CD8-positive, alpha-beta memory T cell (primary cell): ENCODE measurements at regions not wholly inside any gene's neighbourhood (a gene's known extent, or its start where the extent isn't known, plus 50 kb on each side); places are given as distances from the start of the nearest gene placed in this dataset.

Source experiments
- CTCF ChIA-PET: fragments of 350-600 bp; sonication (Branson Sonifier 250); formaldehyde crosslinking; loops from one replicate; lab custom pipeline; 2021; ENCODE audit warnings: antibody characterized with exemption; lab: Charles Lee
- POLR2A ChIA-PET: fragments of 350-600 bp; sonication (Branson Sonifier 250); formaldehyde crosslinking; loops from one replicate; lab custom pipeline; 2021; ENCODE audit warnings: antibody characterized with exemption; lab: Charles Lee
- DNase-seq, 5 donors: peaks; one replicate each; pipeline versions ENCODE4 v3.0.0 to v3.0.0-alpha.2; 2020 to 2022; ENCODE audit warnings: mixed read lengths in 1 of 5
- H3K27ac ChIP-seq: one replicate; pipeline ENCODE4 v1.7.0; 2013; ENCODE audit warnings: low read depth, mild to moderate bottlenecking, low read length, moderate library complexity
- H3K27me3 ChIP-seq: 2 replicates; pipeline ENCODE4 v1.7.0; 2013; ENCODE audit warnings: low read length, mild to moderate bottlenecking; ENCODE audit not compliant: insufficient read depth, poor library complexity, severe bottlenecking
- H3K36me3 ChIP-seq: 2 replicates; pipeline ENCODE4 v1.7.0; 2013; ENCODE audit warnings: mild to moderate bottlenecking, low read length, moderate library complexity; ENCODE audit not compliant: insufficient read depth
- H3K4me1 ChIP-seq: 2 replicates; pipeline ENCODE4 v1.7.0; 2013; ENCODE audit warnings: mild to moderate bottlenecking, low read length, moderate library complexity; ENCODE audit not compliant: insufficient read depth
- H3K4me3 ChIP-seq: 2 replicates; pipeline ENCODE4 v1.7.0; 2013; ENCODE audit warnings: mild to moderate bottlenecking, low read length
- H3K9me3 ChIP-seq: 2 replicates; pipeline ENCODE4 v1.7.0; 2013; ENCODE audit warnings: mild to moderate bottlenecking, low read length
- H3K27ac Mint-ChIP-seq, 8 donors: one replicate each; pipeline ENCODE4 v1.8.0; 2020 to 2021; ENCODE audit warnings: mixed read lengths in 8 of 8, mild to moderate bottlenecking in 6 of 8, inconsistent platforms in 3 of 8, moderate library complexity in 3 of 8
- H3K27me3 Mint-ChIP-seq, 2 donors: one replicate each; pipeline ENCODE4 v1.8.0; 2020 to 2021; ENCODE audit warnings: mixed read lengths in 2 of 2, mild to moderate bottlenecking in 1 of 2, moderate library complexity in 1 of 2
- H3K36me3 Mint-ChIP-seq, 3 donors: one replicate each; pipeline ENCODE4 v1.8.0; 2020 to 2021; ENCODE audit warnings: mixed read lengths in 3 of 3, inconsistent platforms in 1 of 3, mild to moderate bottlenecking in 1 of 3
- H3K4me1 Mint-ChIP-seq, 3 donors: one replicate each; pipeline ENCODE4 v1.8.0; 2020 to 2021; ENCODE audit warnings: mixed read lengths in 3 of 3, inconsistent platforms in 1 of 3, mild to moderate bottlenecking in 1 of 3
- H3K4me3 Mint-ChIP-seq, 7 donors: one replicate each; pipeline ENCODE4 v1.8.0; 2020 to 2021; ENCODE audit warnings: mixed read lengths in 7 of 7, mild to moderate bottlenecking in 6 of 7, moderate library complexity in 4 of 7, inconsistent platforms in 2 of 7
- H3K9me3 Mint-ChIP-seq, 5 donors: one replicate each; pipeline ENCODE4 v1.8.0; 2020 to 2022; ENCODE audit warnings: mixed read lengths in 5 of 5, mild to moderate bottlenecking in 3 of 5, moderate library complexity in 2 of 5, inconsistent platforms in 1 of 5

GRCh38 chr7:130867581-130868136, 133.7 kb upstream of the KLF14 start:
- Histone ChIP-seq H3K4me3 (no peak overlapping the region), H3K9me3 (no peaks in the 10 kb centered on the region), H3K27me3 (no peaks in the 10 kb centered on the region), H3K4me1 (no peaks in the 10 kb centered on the region), H3K36me3 (peaks cover 11% of the 10 kb centered on the region), H3K27ac (no peak overlapping the region)
- CTCF ChIA-PET = interaction anchor here (1.0 kb wide), 1 partner anchor 15 kb away, joined by 4 read pairs; no protein-coding TSS in a partner anchor
- Mint-ChIP-seq H3K4me1 (no peaks in the 10 kb centered on the region), H3K27ac (no peak overlapping the region), H3K27me3 (peaks cover 0 to 4% of the 10 kb centered on the region in 2 donors), H3K36me3 (peaks cover 46 to 89% (median 46%) of the 10 kb centered on the region in 3 donors), H3K4me3 (peak overlapping the region in 1 of 7 donors; percentile 51), H3K9me3 (peaks cover 0 to 4% (median 1%) of the 10 kb centered on the region in 5 donors)
- POLR2A ChIA-PET = no interaction called here
- DNase-seq = no peak

- no peak overlapping the region for H3K4me3 ChIP-seq
- ChIA-PET POLR2A (no interaction called here), CTCF (interaction anchor here (1.0 kb wide), 1 partner anchor 15 kb away, joined by 4 read pairs; no protein-coding TSS in a partner anchor)
- Mint-ChIP-seq H3K9me3 (no peaks in the 10 kb centered on the region), H3K27ac (peak overlapping the region in 1 of 8 donors; percentile 44), H3K36me3 (peaks cover 41 to 89% (median 45%) of the 10 kb centered on the region in 3 donors), H3K4me1 (no peaks in the 10 kb centered on the region), H3K4me3 (peak overlapping the region in 2 of 7 donors; percentile 32 to 51), H3K27me3 (peaks cover 0 to 4% of the 10 kb centered on the region in 2 donors)
- H3K36me3 ChIP-seq = peaks cover 16% of the 10 kb centered on the region
- no peaks in the 10 kb centered on the region for H3K4me1 ChIP-seq
- DNase-seq = no peak
- H3K27ac ChIP-seq = no peak overlapping the region
- no peaks in the 10 kb centered on the region for H3K27me3 ChIP-seq
- no peaks in the 10 kb centered on the region for H3K9me3 ChIP-seq
These were observed 134.1 kb upstream of the KLF14 start for GRCh38 chr7:130868139-130868538.

GRCh38 chr7:130869918-130870317, 135.9 kb upstream of the KLF14 start:
- Mint-ChIP-seq H3K9me3 (no peaks in the 10 kb centered on the region), H3K36me3 (peaks cover 26 to 90% (median 35%) of the 10 kb centered on the region in 3 donors), H3K4me1 (peaks cover 5 to 12% (median 10%) of the 10 kb centered on the region in 3 donors), H3K4me3 (no peak overlapping the region), H3K27me3 (peaks cover 0 to 4% of the 10 kb centered on the region in 2 donors), H3K27ac (peak overlapping the region in 2 of 8 donors; percentile 15 to 84)
- DNase-seq = no peak
- no peaks in the 10 kb centered on the region for H3K27me3 ChIP-seq
- no peak overlapping the region for H3K4me3 ChIP-seq
- CTCF ChIA-PET = no interaction called here
- H3K27ac ChIP-seq = no peak overlapping the region
- H3K36me3 ChIP-seq = peaks cover 19% of the 10 kb centered on the region
- POLR2A ChIA-PET = interaction anchor here (0.5 kb wide), 1 partner anchor 100 kb away, joined by 5 read pairs; no protein-coding TSS in a partner anchor
- H3K9me3 ChIP-seq = no peaks in the 10 kb centered on the region
- no peaks in the 10 kb centered on the region for H3K4me1 ChIP-seq

GRCh38 chr7:130872341-130872740, 138.3 kb upstream of the KLF14 start:
- peaks cover 12% of the 10 kb centered on the region for H3K36me3 ChIP-seq
- H3K4me1 ChIP-seq = peaks cover 10% of the 10 kb centered on the region
- peaks cover 0 to 2% of the 10 kb centered on the region in 2 donors for H3K27me3 Mint-ChIP-seq
- H3K4me3 ChIP-seq = no peak overlapping the region
- H3K4me3 Mint-ChIP-seq = no peak overlapping the region
- no peaks in the 10 kb centered on the region for H3K27me3 ChIP-seq
- H3K36me3 Mint-ChIP-seq = peaks cover 12 to 88% (median 27%) of the 10 kb centered on the region in 3 donors
- POLR2A ChIA-PET = no interaction called here
- no peaks in the 10 kb centered on the region for H3K9me3 Mint-ChIP-seq
- H3K27ac ChIP-seq = no peak overlapping the region
- CTCF ChIA-PET = no interaction called here
- peaks cover 15 to 27% (median 27%) of the 10 kb centered on the region in 3 donors for H3K4me1 Mint-ChIP-seq
- no peak for DNase-seq
- H3K9me3 ChIP-seq = no peaks in the 10 kb centered on the region
- peak overlapping the region in 4 of 8 donors; percentile 2 to 74 (median 64) for H3K27ac Mint-ChIP-seq

GRCh38 chr7:130872756-130873448, 138.9 kb upstream of the KLF14 start:
- Histone ChIP-seq H3K9me3 (no peaks in the 10 kb centered on the region), H3K4me1 (peaks cover 13% of the 10 kb centered on the region), H3K36me3 (peaks cover 16% of the 10 kb centered on the region), H3K27ac (no peak overlapping the region), H3K4me3 (no peak overlapping the region), H3K27me3 (no peaks in the 10 kb centered on the region)
- H3K4me1 Mint-ChIP-seq = peaks cover 19 to 32% (median 32%) of the 10 kb centered on the region in 3 donors
- POLR2A ChIA-PET = interaction anchor here (0.7 kb wide), 1 partner anchor 42 kb away, joined by 4 read pairs; no protein-coding TSS in a partner anchor
- H3K9me3 Mint-ChIP-seq = no peaks in the 10 kb centered on the region
- peaks cover 0 to 2% of the 10 kb centered on the region in 2 donors for H3K27me3 Mint-ChIP-seq
- H3K27ac Mint-ChIP-seq = peak overlapping the region in 5 of 8 donors; percentile 31 to 89 (median 64)
- H3K4me3 Mint-ChIP-seq = no peak overlapping the region
- peaks cover 12 to 88% (median 25%) of the 10 kb centered on the region in 3 donors for H3K36me3 Mint-ChIP-seq
- CTCF ChIA-PET = interaction anchor here (2.7 kb wide), 1 partner anchor 167 kb away, joined by 6 read pairs; no protein-coding TSS in a partner anchor
- DNase-seq = no peak

- H3K27ac Mint-ChIP-seq = peak overlapping the region; percentile 3 to 75 (median 52)
- H3K9me3 Mint-ChIP-seq = no peaks in the 10 kb centered on the region
- Histone ChIP-seq H3K4me3 (no peak overlapping the region), H3K9me3 (no peaks in the 10 kb centered on the region), H3K27ac (no peak overlapping the region), H3K36me3 (peaks cover 27% of the 10 kb centered on the region), H3K27me3 (no peaks in the 10 kb centered on the region), H3K4me1 (peaks cover 13% of the 10 kb centered on the region)
- peaks cover 26 to 44% (median 41%) of the 10 kb centered on the region in 3 donors for H3K4me1 Mint-ChIP-seq
- POLR2A ChIA-PET = no interaction called here
- H3K27me3 Mint-ChIP-seq = peaks cover 0 to 2% of the 10 kb centered on the region in 2 donors
- CTCF ChIA-PET = interaction anchor here (0.9 to 2.7 kb wide), 5 partner anchors 15 to 166 kb away, joined by 3 to 6 read pairs (median 3); no protein-coding TSS in a partner anchor
- peaks cover 12 to 88% (median 23%) of the 10 kb centered on the region in 3 donors for H3K36me3 Mint-ChIP-seq
- no peak overlapping the region for H3K4me3 Mint-ChIP-seq
- DNase-seq = no peak
These were observed 140.3 kb upstream of the KLF14 start for GRCh38 chr7:130874071-130874915.

GRCh38 chr7:130875265-130875741, 141.3 kb upstream of the KLF14 start:
- CTCF ChIA-PET = interaction anchor here (0.7 to 2.7 kb wide), 5 partner anchors 14 to 165 kb away, joined by 3 to 6 read pairs (median 3); no protein-coding TSS in a partner anchor
- Mint-ChIP-seq H3K4me1 (peaks cover 26 to 49% (median 41%) of the 10 kb centered on the region in 3 donors), H3K27ac (peak overlapping the region in 6 of 8 donors; percentile 9 to 68 (median 48)), H3K36me3 (peaks cover 4 to 84% (median 19%) of the 10 kb centered on the region in 3 donors), H3K9me3 (no peaks in the 10 kb centered on the region), H3K27me3 (peaks cover 0 to 2% of the 10 kb centered on the region in 2 donors), H3K4me3 (peak overlapping the region in 1 of 7 donors; percentile 8)
- DNase-seq = peak in 3 of 5 donors; percentile 29 to 58 (median 29)
- POLR2A ChIA-PET = no interaction called here
- Histone ChIP-seq H3K36me3 (peaks cover 28% of the 10 kb centered on the region), H3K4me3 (no peak overlapping the region), H3K9me3 (no peaks in the 10 kb centered on the region), H3K27ac (no peak overlapping the region), H3K27me3 (no peaks in the 10 kb centered on the region), H3K4me1 (peaks cover 13% of the 10 kb centered on the region)
